K562 (cell line): ENCODE measurements at regions not wholly inside any gene's neighbourhood (a gene's known extent, or its start where the extent isn't known, plus 50 kb on each side); places are given as distances from the start of the nearest gene placed in this dataset.
A peak's percentile ranks its signal among the peaks of the same experiment; 100 is the strongest.

Experiments used
- ATAC-seq: fragments of 200-7000 bp; cut with Tn5 transposase; 3 replicates; pipeline ENCODE4 v1.9.1; 2020; ENCODE audit warnings: moderate library complexity
- BruUV-seq: library from RNA; stranded (reverse); fragments of 400-500 nt; replicated peaks from 2 replicates; lab custom pipeline; 2021; lab: Mats Ljungman, UMichigan
- CTCF ChIA-PET: fragments of 300-600 bp; formaldehyde crosslinking; extraction: SDS; loops from one replicate; lab custom pipeline; 2021; ENCODE audit warnings: low intra/inter-chr PET ratio; lab: Yijun Ruan, JAX
- POLR2A ChIA-PET: fragments of 300-600, 350-650 bp; sonication (Branson Sonifier 250); formaldehyde crosslinking; extraction: SDS; loops from one replicate; lab custom pipeline; 2021; ENCODE audit warnings: antibody characterized with exemption, inconsistent platforms; lab: Yijun Ruan, JAX
- DNase-seq, 4 experiments: peaks; one replicate each; pipeline versions ENCODE4 v3.0.0 to v3.0.0-alpha.2; 2011 to 2018; ENCODE audit warnings: low spot score in 3 of 4, mixed read lengths in 3 of 4; ENCODE audit errors: extremely low read depth in 1 of 4
- FAIRE-seq: peaks from 2 replicates; lab custom pipeline; 2011; peaks lifted over from hg19 to GRCh38; lab: Jason Lieb, UNC
- H2AFZ ChIP-seq: 2 replicates; pipeline ENCODE4 v1.6.0; 2011; ENCODE audit warnings: low read depth, low read length, control low read depth, inconsistent platforms
- H3K27ac ChIP-seq: fragments of 200-600 bp; 3 replicates; pipeline ENCODE4 v1.8.0; 2011; ENCODE audit warnings: low read depth, mild to moderate bottlenecking, control low read depth, inconsistent platforms, low read length, moderate library complexity, mixed read lengths; ENCODE audit errors: extremely low read depth
- H3K27me3 ChIP-seq, 2 experiments: fragments of 300-600 bp in 1 of 2; 2 replicates in 1 of 2; 3 replicates in 1 of 2; pipeline versions ENCODE4 v1.6.0 to v1.8.0; 2011; ENCODE audit warnings: inconsistent platforms in 2 of 2, low read length in 2 of 2, mild to moderate bottlenecking in 1 of 2, mixed read lengths in 1 of 2, moderate library complexity in 1 of 2; ENCODE audit not compliant: control insufficient read depth in 2 of 2, insufficient read depth in 2 of 2
- H3K36me3 ChIP-seq: fragments of 300-600 bp; 3 replicates; pipeline ENCODE4 v1.8.0; 2011; ENCODE audit warnings: mild to moderate bottlenecking, low read length, inconsistent platforms; ENCODE audit not compliant: control insufficient read depth, insufficient read depth
- H3K4me1 ChIP-seq, 2 experiments: fragments of 200-600 bp in 1 of 2; replicated peaks in 1 of 2; 2 replicates in 1 of 2; 3 replicates in 1 of 2; pipeline versions ENCODE4 v1.5.1 to v1.8.0; 2011; ENCODE audit warnings: inconsistent platforms in 2 of 2, low read length in 2 of 2, mild to moderate bottlenecking in 1 of 2, mixed read lengths in 1 of 2, moderate library complexity in 1 of 2; ENCODE audit not compliant: control insufficient read depth in 2 of 2, insufficient read depth in 2 of 2
- H3K4me2 ChIP-seq: 2 replicates; pipeline ENCODE4 v1.6.1; 2011; ENCODE audit warnings: low read length, control low read depth, inconsistent platforms, mixed read lengths; ENCODE audit not compliant: insufficient read depth
- H3K4me3 ChIP-seq: fragments of 200-600 bp; sonication (generic), shearing (Covaris generic); 2 replicates; pipeline ENCODE4 v1.5.1; 2016; ENCODE audit warnings: control low read depth, inconsistent platforms
- H3K79me2 ChIP-seq: fragments of 200-600 bp; 3 replicates; pipeline ENCODE4 v1.8.0; 2011; ENCODE audit warnings: low read length, inconsistent platforms; ENCODE audit not compliant: control insufficient read depth, insufficient read depth
- H3K9ac ChIP-seq, 2 experiments: 2 replicates each; pipeline versions ENCODE4 v1.6.0 to v1.6.1; 2011; ENCODE audit warnings: low read depth in 2 of 2, low read length in 2 of 2, control low read depth in 1 of 2, inconsistent platforms in 1 of 2, mild to moderate bottlenecking in 1 of 2, mixed read lengths in 1 of 2; ENCODE audit not compliant: insufficient read depth in 1 of 2
- H3K9me1 ChIP-seq: one replicate; pipeline ENCODE4 v1.6.0; 2011; ENCODE audit warnings: inconsistent platforms, mild to moderate bottlenecking, low read length, moderate library complexity; ENCODE audit not compliant: control insufficient read depth, insufficient read depth
- H3K9me3 ChIP-seq: replicated peaks from 2 replicates; pipeline ENCODE4 v1.5.1; 2011; ENCODE audit warnings: low read depth, low read length, inconsistent platforms; ENCODE audit not compliant: control insufficient read depth, insufficient read depth
- H4K20me1 ChIP-seq: replicated peaks from 2 replicates; pipeline ENCODE4 v1.6.1; 2011; ENCODE audit warnings: low read length, inconsistent platforms, mixed read lengths; ENCODE audit not compliant: control insufficient read depth, insufficient read depth
- NFIC ChIP-seq: fragments of 450-650 bp; IDR thresholded peaks from 2 replicates; pipeline ENCODE4 v1.6.1; 2017; ENCODE audit warnings: mild to moderate bottlenecking, inconsistent platforms
- WGBS: fragments of 100-300 bp; shearing (Covaris generic); methylation state at CpG from one replicate; pipeline ENCODE4 v1.1.6; 2016; ENCODE audit warnings: low coverage, mixed read lengths; ENCODE audit not compliant: insufficient coverage; ENCODE audit errors: missing lambda C conversion rate; 5-methylcytosine and 5-hydroxymethylcytosine counted together
- in situ Hi-C: fragments of 300-500 bp; cut with MboI; formaldehyde crosslinking; loops from 4 replicates; pipeline ENCODE4 v1.15.0; 2018; ENCODE audit warnings: inconsistent platforms, mixed read lengths
- intact Hi-C: fragments of 100-400 bp; cut with micrococcal nuclease; formaldehyde crosslinking; loops from 2 replicates; pipeline ENCODE4 v1.14.2; 2022
- TF ChIP-seq, protein P1 (sequence below): fragments of 450-650 bp; IDR thresholded peaks from 2 replicates; pipeline ENCODE4 v1.7.1; 2018; ENCODE audit warnings: mild to moderate bottlenecking, low read depth; ENCODE audit not compliant: partially characterized antibody
- TF ChIP-seq, protein P2 (sequence below): fragments of 200-800 bp; sonication (Bioruptor generic); IDR thresholded peaks from 2 replicates; pipeline ENCODE4 v1.6.1; 2017; ENCODE audit warnings: missing genetic modification characterization, missing compliant biosample characterization

DNA sequence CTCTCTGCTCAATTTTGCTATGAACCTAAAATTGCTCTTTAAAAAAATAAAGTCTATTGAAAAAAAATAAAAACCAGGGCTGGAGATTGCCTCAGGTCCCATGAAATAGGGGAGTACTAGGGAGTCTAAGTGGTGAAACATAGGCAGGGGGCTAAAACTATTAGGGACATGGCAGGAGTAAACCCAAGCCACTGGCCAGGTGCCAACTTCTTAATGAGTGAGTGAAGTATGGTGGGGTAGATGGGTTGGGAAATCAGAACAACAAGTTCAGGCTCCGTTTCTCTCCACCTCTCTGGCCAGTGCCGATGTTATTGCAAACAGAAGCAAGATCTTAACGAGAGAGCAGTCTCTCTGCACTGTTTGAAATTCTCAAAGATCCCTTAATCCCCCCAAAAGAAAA lies 322.4 kb upstream of the CDH5 start:
- WGBS, result 0% methylated on average over 3 of the region's 3 CpGs
- no peaks in the 10 kb centered on the region for H3K36me3 ChIP-seq
- H3K9me1 ChIP-seq, result no peaks in the 10 kb centered on the region
- in situ Hi-C loops (no loop called here), intact Hi-C loops (no loop called here)
- H2AFZ ChIP-seq, result no peak overlapping the region
- H3K27me3 ChIP-seq, result no peaks in the 10 kb centered on the region
- CTCF ChIA-PET, result no interaction called here
- DNase-seq, result no peak
- TF ChIP-seq, protein P1, sequence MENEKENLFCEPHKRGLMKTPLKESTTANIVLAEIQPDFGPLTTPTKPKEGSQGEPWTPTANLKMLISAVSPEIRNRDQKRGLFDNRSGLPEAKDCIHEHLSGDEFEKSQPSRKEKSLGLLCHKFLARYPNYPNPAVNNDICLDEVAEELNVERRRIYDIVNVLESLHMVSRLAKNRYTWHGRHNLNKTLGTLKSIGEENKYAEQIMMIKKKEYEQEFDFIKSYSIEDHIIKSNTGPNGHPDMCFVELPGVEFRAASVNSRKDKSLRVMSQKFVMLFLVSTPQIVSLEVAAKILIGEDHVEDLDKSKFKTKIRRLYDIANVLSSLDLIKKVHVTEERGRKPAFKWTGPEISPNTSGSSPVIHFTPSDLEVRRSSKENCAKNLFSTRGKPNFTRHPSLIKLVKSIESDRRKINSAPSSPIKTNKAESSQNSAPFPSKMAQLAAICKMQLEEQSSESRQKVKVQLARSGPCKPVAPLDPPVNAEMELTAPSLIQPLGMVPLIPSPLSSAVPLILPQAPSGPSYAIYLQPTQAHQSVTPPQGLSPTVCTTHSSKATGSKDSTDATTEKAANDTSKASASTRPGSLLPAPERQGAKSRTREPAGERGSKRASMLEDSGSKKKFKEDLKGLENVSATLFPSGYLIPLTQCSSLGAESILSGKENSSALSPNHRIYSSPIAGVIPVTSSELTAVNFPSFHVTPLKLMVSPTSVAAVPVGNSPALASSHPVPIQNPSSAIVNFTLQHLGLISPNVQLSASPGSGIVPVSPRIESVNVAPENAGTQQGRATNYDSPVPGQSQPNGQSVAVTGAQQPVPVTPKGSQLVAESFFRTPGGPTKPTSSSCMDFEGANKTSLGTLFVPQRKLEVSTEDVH, result no peak
- peak; percentile 52 for TF ChIP-seq NFIC
- no TSS peak for BruUV-seq
- POLR2A ChIA-PET, result no interaction called here
- no peaks in the 10 kb centered on the region for H3K79me2 ChIP-seq
- H3K27ac ChIP-seq, result no peak overlapping the region
- no peak overlapping the region for H3K9ac ChIP-seq
- H3K4me3 ChIP-seq, result no peak overlapping the region
- no peak overlapping the region for H3K4me2 ChIP-seq
- no peak for ATAC-seq
- no peaks in the 10 kb centered on the region for H3K4me1 ChIP-seq
- FAIRE-seq, result no peak
- H3K9me3 ChIP-seq, result no peaks in the 10 kb centered on the region
- H4K20me1 ChIP-seq, result no peaks in the 10 kb centered on the region

DNA sequence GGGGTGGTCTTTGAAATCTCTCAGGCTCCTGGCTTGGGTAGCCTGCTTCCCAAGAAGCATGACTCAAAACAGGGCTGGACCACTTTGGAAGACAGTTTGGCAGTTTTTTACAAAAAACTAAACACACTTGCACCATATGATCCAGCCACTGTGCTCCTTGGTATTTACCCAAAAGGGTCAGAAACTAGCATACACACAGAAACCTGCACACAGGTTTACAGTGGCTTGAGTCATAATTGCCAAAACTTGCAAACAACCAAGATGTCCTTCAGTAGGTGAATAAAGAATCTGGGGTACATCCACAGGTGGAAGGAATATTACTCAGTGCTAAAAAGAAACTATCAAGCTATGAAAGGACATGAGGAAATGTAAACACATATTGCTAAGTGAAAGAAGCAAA lies 323.2 kb upstream of the CDH5 start:
- in situ Hi-C loops (no loop called here), intact Hi-C loops (no loop called here)
- H3K4me2 ChIP-seq, result no peak overlapping the region
- H3K4me3 ChIP-seq, result no peak overlapping the region
- no peaks in the 10 kb centered on the region for H4K20me1 ChIP-seq
- no peak overlapping the region for H2AFZ ChIP-seq
- CTCF ChIA-PET, result no interaction called here
- ATAC-seq (no peak), FAIRE-seq (no peak), DNase-seq (no peak)
- H3K27me3 ChIP-seq, result no peaks in the 10 kb centered on the region
- no peaks in the 10 kb centered on the region for H3K9me1 ChIP-seq
- no peaks in the 10 kb centered on the region for H3K79me2 ChIP-seq
- H3K27ac ChIP-seq, result no peak overlapping the region
- BruUV-seq, result no TSS peak
- no peak overlapping the region for H3K9ac ChIP-seq
- H3K9me3 ChIP-seq, result no peaks in the 10 kb centered on the region
- POLR2A ChIA-PET, result no interaction called here
- H3K36me3 ChIP-seq, result no peaks in the 10 kb centered on the region
- H3K4me1 ChIP-seq, result no peaks in the 10 kb centered on the region
- TF ChIP-seq, protein P2, sequence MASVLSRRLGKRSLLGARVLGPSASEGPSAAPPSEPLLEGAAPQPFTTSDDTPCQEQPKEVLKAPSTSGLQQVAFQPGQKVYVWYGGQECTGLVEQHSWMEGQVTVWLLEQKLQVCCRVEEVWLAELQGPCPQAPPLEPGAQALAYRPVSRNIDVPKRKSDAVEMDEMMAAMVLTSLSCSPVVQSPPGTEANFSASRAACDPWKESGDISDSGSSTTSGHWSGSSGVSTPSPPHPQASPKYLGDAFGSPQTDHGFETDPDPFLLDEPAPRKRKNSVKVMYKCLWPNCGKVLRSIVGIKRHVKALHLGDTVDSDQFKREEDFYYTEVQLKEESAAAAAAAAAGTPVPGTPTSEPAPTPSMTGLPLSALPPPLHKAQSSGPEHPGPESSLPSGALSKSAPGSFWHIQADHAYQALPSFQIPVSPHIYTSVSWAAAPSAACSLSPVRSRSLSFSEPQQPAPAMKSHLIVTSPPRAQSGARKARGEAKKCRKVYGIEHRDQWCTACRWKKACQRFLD (CRISPR knock-in tag), result no peak
